HepG2 (cell line): ENCODE measurements at regions not wholly inside any gene's neighbourhood (a gene's known extent, or its start where the extent isn't known, plus 50 kb on each side); places are given as distances from the start of the nearest gene placed in this dataset.

Experiments
- ATAC-seq: fragments of 200-7000 bp; cut with Tn5 transposase; 3 replicates; pipeline ENCODE4 v1.9.1; 2020; ENCODE audit warnings: mild to moderate bottlenecking, moderate library complexity
- BruUV-seq: library from RNA; stranded (reverse); fragments of 400-500 nt; replicated peaks from 2 replicates; lab custom pipeline; 2021; lab: Mats Ljungman, UMichigan
- CTCF ChIA-PET: fragments of 300-600 bp; formaldehyde crosslinking; extraction: SDS; loops from one replicate; lab custom pipeline; 2021; ENCODE audit warnings: low total read pairs, inconsistent platforms, low intra/inter-chr PET ratio; lab: Yijun Ruan, JAX
- POLR2A ChIA-PET: fragments of 350-600 bp; sonication (Branson Sonifier 250); formaldehyde crosslinking; loops from one replicate; lab custom pipeline; 2020; ENCODE audit warnings: antibody characterized with exemption, inconsistent platforms; lab: Yijun Ruan, JAX
- DNase-seq: peaks from one replicate; pipeline ENCODE4 v3.0.0-alpha.2; 2015; ENCODE audit warnings: low spot score
- FAIRE-seq: peaks from 3 replicates; lab custom pipeline; 2011; peaks lifted over from hg19 to GRCh38; lab: Jason Lieb, UNC
- H2AFZ ChIP-seq: one replicate; pipeline ENCODE4 v1.6.1; 2011; ENCODE audit warnings: low read length, inconsistent platforms
- H3K27ac ChIP-seq: fragments of 300-600 bp; 3 replicates; pipeline ENCODE4 v1.8.0; 2011; ENCODE audit warnings: mixed run types, mild to moderate bottlenecking, mixed read lengths, low read length, inconsistent platforms; ENCODE audit not compliant: insufficient read depth; ENCODE audit errors: extremely low read length
- H3K27me3 ChIP-seq, 2 experiments: fragments of 200-600 bp in 1 of 2; 2 replicates in 1 of 2; 3 replicates in 1 of 2; pipeline versions ENCODE4 v1.6.0 to v1.8.0; 2011; ENCODE audit warnings: low read length in 2 of 2, mild to moderate bottlenecking in 2 of 2, moderate library complexity in 2 of 2, inconsistent platforms in 1 of 2; ENCODE audit not compliant: insufficient read depth in 2 of 2, control insufficient read depth in 1 of 2
- H3K36me3 ChIP-seq, 2 experiments: fragments of 200-600 bp in 1 of 2; replicated peaks in 1 of 2; 2 replicates in 1 of 2; 3 replicates in 1 of 2; pipeline versions ENCODE4 v1.5.1 to v1.8.0; 2011; ENCODE audit warnings: low read length in 2 of 2, inconsistent platforms in 1 of 2; ENCODE audit not compliant: insufficient read depth in 2 of 2, control insufficient read depth in 1 of 2
- H3K4me1 ChIP-seq: 2 replicates; pipeline ENCODE4 v1.5.1; 2012; ENCODE audit warnings: low read length, inconsistent platforms; ENCODE audit not compliant: insufficient read depth
- H3K4me2 ChIP-seq: 2 replicates; pipeline ENCODE4 v1.6.0; 2011; ENCODE audit warnings: low read depth, low read length, inconsistent platforms
- H3K4me3 ChIP-seq, 3 experiments: fragments of 200-600 bp in 1 of 3; sonication (generic), shearing (Covaris generic) in 1 of 3; replicated peaks in 1 of 3; 2 replicates each; pipeline ENCODE4 v1.5.1; 2011 to 2016; ENCODE audit warnings: low read length in 3 of 3, inconsistent platforms in 2 of 3, low read depth in 2 of 3, mild to moderate bottlenecking in 2 of 3, control low read depth in 1 of 3, mixed read lengths in 1 of 3; ENCODE audit not compliant: insufficient read depth in 1 of 3
- H3K79me2 ChIP-seq: one replicate; pipeline ENCODE4 v1.6.1; 2011; ENCODE audit warnings: low read length, inconsistent platforms; ENCODE audit not compliant: insufficient read depth
- H3K9ac ChIP-seq: 2 replicates; pipeline ENCODE4 v1.6.0; 2011; ENCODE audit warnings: mild to moderate bottlenecking, low read depth, low read length, inconsistent platforms; ENCODE audit not compliant: insufficient read depth
- H3K9me3 ChIP-seq: 2 replicates; pipeline ENCODE4 v1.5.1; 2012; ENCODE audit warnings: mild to moderate bottlenecking, low read length
- H4K20me1 ChIP-seq: 2 replicates; pipeline ENCODE4 v1.6.0; 2011; ENCODE audit warnings: inconsistent platforms, mild to moderate bottlenecking, low read length, moderate library complexity; ENCODE audit not compliant: insufficient read depth
- AFF4 ChIP-seq: sonication (generic); formaldehyde crosslinking; IDR thresholded peaks from 2 replicates; pipeline ENCODE4 v1.4.0; 2020; ENCODE audit warnings: missing genetic modification reagents
- IRF2 ChIP-seq: IDR thresholded peaks from 2 replicates; pipeline ENCODE4 v1.6.1; 2018; ENCODE audit warnings: missing genetic modification reagents, missing compliant biosample characterization
- MAFK ChIP-seq, 2 experiments: IDR thresholded peaks in 1 of 2; conservative IDR thresholded peaks in 1 of 2; 2 replicates each; pipeline ENCODE4 v1.6.1; 2011; ENCODE audit warnings: improper control_type of control experiment in 2 of 2, low read length in 2 of 2
- THRA ChIP-seq: sonication (generic); formaldehyde crosslinking; IDR thresholded peaks from 2 replicates; pipeline ENCODE4 v1.4.0; 2020; ENCODE audit warnings: missing genetic modification reagents, borderline replicate concordance
- ZKSCAN1 ChIP-seq: fragments of 150-350 bp; IDR thresholded peaks from 2 replicates; pipeline ENCODE4 v1.6.1; 2014; ENCODE audit warnings: low read length
- ZNF569 ChIP-seq: sonication (generic); formaldehyde crosslinking; IDR thresholded peaks from 2 replicates; pipeline ENCODE4 v1.5.0; 2020; ENCODE audit warnings: mild to moderate bottlenecking, missing genetic modification reagents, moderate library complexity, borderline replicate concordance
- ZNF770 ChIP-seq: sonication (generic); formaldehyde crosslinking; IDR thresholded peaks from 2 replicates; pipeline ENCODE4 v1.5.0; 2020; ENCODE audit warnings: mild to moderate bottlenecking, missing genetic modification reagents
- WGBS: methylation state at CpG from one replicate; pipeline ENCODE4 v1.1.6; 2017; ENCODE audit warnings: low lambda C conversion rate; 5-methylcytosine and 5-hydroxymethylcytosine counted together
- in situ Hi-C: cut with HindIII; loops from 2 replicates; pipeline ENCODE4 v1.10.0; 2017; ENCODE audit warnings: low pct_unique_long_range_greater_than_20kb; ENCODE audit not compliant: extremely low pct_ligation_motif_present
- intact Hi-C: fragments of 100-400 bp; cut with micrococcal nuclease; formaldehyde crosslinking; loops from one replicate; pipeline ENCODE4 v1.10.0; 2022; ENCODE audit not compliant: unreplicated experiment

- no peak overlapping the region for H3K9ac ChIP-seq
- FAIRE-seq: no peak
- H3K4me3 ChIP-seq: no peak overlapping the region
- BruUV-seq: no TSS peak
- no peak for TF ChIP-seq ZNF569 (CRISPR knock-in tag)
- TF ChIP-seq ZNF770: no peak
- no peak for TF ChIP-seq ZKSCAN1
- peak in 1 of 2 experiments; percentile 48; a peak in 2 of 4 replicates for TF ChIP-seq MAFK (conservative IDR thresholded peaks at IDR 0.05 in 1 of 2, IDR thresholded peaks at IDR 0.05 in 1 of 2; ENCODE audit: low read length in 2 of 2)
- no peak for TF ChIP-seq IRF2
- no peak for TF ChIP-seq AFF4 (CRISPR knock-in tag)
- no peak for TF ChIP-seq THRA (CRISPR knock-in tag)
- ChIA-PET POLR2A (no interaction called here), CTCF (no interaction called here)
- intact Hi-C loops (no loop called here), in situ Hi-C loops (no loop called here)
- ATAC-seq: no peak
- H3K36me3 ChIP-seq: no peaks in the 10 kb centered on the region
- H4K20me1 ChIP-seq: no peaks in the 10 kb centered on the region
- H3K4me2 ChIP-seq: no peak overlapping the region
- H3K27ac ChIP-seq: no peak overlapping the region
- 37% methylated on average over 3 of the region's 3 CpGs for WGBS
- no peaks in the 10 kb centered on the region for H3K4me1 ChIP-seq
- no peak for DNase-seq
- H3K27me3 ChIP-seq: no peaks in the 10 kb centered on the region
- no peaks in the 10 kb centered on the region for H3K79me2 ChIP-seq
- 0 out of 2 replicates have a peak, but pooled peaks cover 4% of the 10 kb centered on the region for H3K9me3 ChIP-seq
- no peak overlapping the region for H2AFZ ChIP-seq
These were observed 365.2 kb upstream of the MAF start for GRCh38 chr16:79965718-79966117.
